ENCODE measurements at regions not wholly inside any gene's neighbourhood (a gene's known extent, or its start where the extent isn't known, plus 50 kb on each side); places are given as distances from the start of the nearest gene placed in this dataset.

DNA sequence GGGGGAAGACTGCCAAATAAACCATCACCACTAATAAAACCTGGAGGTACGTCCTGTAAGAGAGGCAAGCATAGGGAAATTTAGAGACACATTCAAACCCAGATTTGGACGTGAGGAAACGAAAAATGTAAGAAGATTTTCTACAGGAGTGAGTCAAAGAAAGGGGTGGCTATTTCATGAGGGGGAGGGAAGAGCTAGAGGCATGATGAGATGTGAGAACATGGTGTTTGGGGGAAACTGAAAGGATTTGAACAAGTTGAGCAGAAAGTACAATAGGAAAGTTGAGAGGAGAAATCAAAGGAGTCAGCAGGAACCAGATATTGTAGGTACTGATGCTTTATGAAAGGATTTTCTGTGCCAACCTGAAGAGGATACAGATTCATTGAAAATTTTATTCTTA is 179.1 kb upstream of the HS3ST5 start:
- H3K36me3 Mint-ChIP-seq = no peaks in the 10 kb centered on the region
- no peak overlapping the region for H3K27ac Mint-ChIP-seq
- H3K27me3 Mint-ChIP-seq = no peaks in the 10 kb centered on the region
- H3K4me3 Mint-ChIP-seq = no peak overlapping the region
- peaks cover 12% of the 10 kb centered on the region for H3K9me3 Mint-ChIP-seq
- no peaks in the 10 kb centered on the region for H3K4me1 Mint-ChIP-seq

DNA sequence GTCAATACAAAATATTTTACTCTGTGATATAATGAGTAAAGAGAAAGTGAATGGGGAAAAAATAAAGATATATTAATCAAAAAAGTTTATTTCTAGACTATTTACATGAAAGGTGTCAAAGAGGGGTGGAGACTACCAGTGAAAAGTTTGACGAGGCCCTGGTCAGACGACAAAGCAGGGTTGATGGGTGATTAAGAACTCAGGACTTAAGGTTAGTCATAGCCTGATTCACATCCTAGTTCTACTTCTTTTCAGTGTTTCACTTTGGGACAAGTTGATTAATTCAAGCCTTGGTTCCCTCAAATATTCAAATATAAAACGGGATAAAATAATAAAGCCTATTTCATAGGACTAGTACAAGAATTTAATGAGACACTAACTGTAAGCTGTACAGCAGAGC is 178.2 kb upstream of the HS3ST5 start:
- Mint-ChIP-seq H3K4me1 (no peaks in the 10 kb centered on the region), H3K9me3 (peaks cover 12% of the 10 kb centered on the region), H3K27me3 (no peaks in the 10 kb centered on the region), H3K27ac (no peak overlapping the region), H3K36me3 (no peaks in the 10 kb centered on the region), H3K4me3 (no peak overlapping the region)

GRCh38 chr6:114514170-114514569 is 171.3 kb upstream of the HS3ST5 start:
- Mint-ChIP-seq H3K4me1 (no peaks in the 10 kb centered on the region), H3K4me3 (no peak overlapping the region), H3K36me3 (no peaks in the 10 kb centered on the region), H3K27ac (no peak overlapping the region), H3K27me3 (no peaks in the 10 kb centered on the region), H3K9me3 (peaks cover 7% of the 10 kb centered on the region)

- Mint-ChIP-seq H3K4me1 (no peaks in the 10 kb centered on the region), H3K27me3 (no peaks in the 10 kb centered on the region), H3K36me3 (no peaks in the 10 kb centered on the region), H3K9me3 (peaks cover 5% of the 10 kb centered on the region), H3K4me3 (no peak overlapping the region), H3K27ac (no peak overlapping the region)
Observed at GRCh38 chr6:114471450-114471849, 128.6 kb upstream of the HS3ST5 start.

DNA sequence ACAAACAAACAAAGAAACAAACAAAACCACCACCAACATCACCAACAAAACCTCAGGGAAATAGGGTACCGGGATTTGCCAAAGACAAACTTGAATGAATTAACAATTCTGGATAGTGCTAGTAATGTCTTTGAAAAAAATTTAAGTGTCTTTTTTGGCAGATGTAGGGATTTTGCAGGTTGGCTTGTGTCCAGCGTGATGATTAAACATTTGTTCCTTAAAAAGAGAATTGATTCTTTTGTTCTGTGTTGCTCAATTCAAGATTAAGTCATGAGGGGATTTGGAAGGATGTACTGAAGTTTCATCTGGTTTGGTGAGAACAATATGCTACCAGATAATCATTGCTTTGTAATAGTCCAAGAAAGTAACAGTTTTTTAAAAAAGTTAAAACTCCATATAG is 125.1 kb upstream of the HS3ST5 start:
- Mint-ChIP-seq H3K27me3 (no peaks in the 10 kb centered on the region), H3K9me3 (peaks cover 9% of the 10 kb centered on the region), H3K4me3 (no peak overlapping the region), H3K36me3 (no peaks in the 10 kb centered on the region), H3K27ac (no peak overlapping the region), H3K4me1 (no peaks in the 10 kb centered on the region)

DNA sequence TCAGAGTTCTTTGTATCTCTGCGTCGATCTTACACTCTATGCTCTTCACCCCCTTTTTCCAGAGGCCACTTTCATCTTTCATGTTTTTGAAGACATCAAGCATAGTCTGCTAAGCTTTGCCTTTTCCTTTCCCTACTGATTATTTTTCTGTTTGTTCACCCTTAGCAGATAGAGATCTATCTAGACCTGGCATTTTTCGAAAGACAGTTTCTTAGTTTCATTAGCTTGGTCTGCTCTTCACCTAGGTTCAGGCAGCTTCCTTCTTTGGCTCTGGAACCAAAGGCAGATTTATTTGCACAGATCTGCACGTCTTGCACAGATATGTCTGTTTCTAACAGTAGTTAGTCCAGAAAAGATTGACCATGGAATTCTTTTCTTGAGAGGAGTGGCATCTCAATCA is 122.7 kb upstream of the HS3ST5 start:
- no peaks in the 10 kb centered on the region for H3K4me1 Mint-ChIP-seq
- no peak overlapping the region for H3K27ac Mint-ChIP-seq

DNA sequence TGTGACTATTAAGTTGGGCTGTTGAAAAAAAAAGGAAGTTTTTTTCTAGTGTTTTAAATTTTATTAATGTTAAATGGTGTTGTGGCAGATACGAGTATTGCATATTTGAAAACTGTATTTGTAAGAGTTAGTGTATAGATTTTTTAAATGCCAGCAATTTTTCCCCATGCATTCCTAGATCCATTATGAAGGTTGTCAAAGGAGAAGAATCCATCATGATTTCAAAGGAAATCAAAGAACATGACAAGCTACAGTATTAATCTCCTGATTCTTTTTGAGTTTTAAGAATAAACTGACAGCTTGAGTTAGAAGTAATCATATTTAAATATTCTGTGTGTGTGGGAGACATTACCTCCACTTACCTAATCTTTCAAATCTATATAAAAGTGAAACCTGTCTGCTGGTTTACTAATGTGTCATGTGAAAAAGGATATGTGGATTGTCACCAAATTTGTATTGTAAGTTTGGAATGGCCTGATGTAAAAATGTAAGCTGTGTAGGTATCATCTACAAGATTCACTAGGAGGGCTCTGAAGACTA is 111.0 kb upstream of the HS3ST5 start:
- Mint-ChIP-seq H3K27ac (no peak overlapping the region), H3K27me3 (no peaks in the 10 kb centered on the region), H3K4me1 (no peaks in the 10 kb centered on the region), H3K4me3 (no peak overlapping the region), H3K9me3 (no peaks in the 10 kb centered on the region), H3K36me3 (no peaks in the 10 kb centered on the region)

More for the DNA sequence above, 122.7 kb upstream of the HS3ST5 start:
- H3K4me3 Mint-ChIP-seq = no peak overlapping the region
- H3K27me3 Mint-ChIP-seq = no peaks in the 10 kb centered on the region
- peaks cover 13% of the 10 kb centered on the region for H3K9me3 Mint-ChIP-seq
- no peaks in the 10 kb centered on the region for H3K36me3 Mint-ChIP-seq

DNA sequence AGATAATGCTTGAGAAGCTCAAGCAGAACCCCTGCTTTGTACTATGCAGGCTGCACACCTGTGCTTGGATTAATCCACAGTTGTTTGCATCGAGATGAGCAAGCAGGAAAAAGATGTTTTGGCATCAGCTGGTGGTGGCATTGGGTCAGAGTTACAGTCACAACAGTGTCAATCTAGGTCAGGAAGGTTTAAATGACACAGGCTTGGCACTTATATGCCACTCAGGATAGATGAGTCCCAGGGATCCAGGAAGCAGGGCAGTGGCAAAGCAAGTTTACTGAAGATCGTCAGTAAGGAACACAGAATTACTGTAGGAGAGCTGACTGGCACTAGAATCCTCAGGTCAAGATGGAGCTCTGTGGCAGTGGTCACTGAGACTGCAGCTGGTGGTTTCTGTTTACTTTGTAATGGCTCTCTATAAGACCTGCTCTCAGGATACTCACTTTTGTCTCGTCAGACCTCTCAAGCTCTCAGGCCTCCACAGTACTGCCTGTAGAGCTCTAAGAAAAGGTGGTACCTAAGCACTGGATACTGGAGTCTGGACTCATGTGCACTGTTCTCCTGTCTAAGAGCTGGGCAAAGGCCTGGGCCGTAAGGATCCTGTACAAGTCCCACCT is 110.1 kb upstream of the HS3ST5 start:
- no peaks in the 10 kb centered on the region for H3K4me1 Mint-ChIP-seq
- H3K36me3 Mint-ChIP-seq = no peaks in the 10 kb centered on the region
- H3K9me3 Mint-ChIP-seq = no peaks in the 10 kb centered on the region
- no peaks in the 10 kb centered on the region for H3K27me3 Mint-ChIP-seq
- H3K27ac Mint-ChIP-seq = no peak overlapping the region
- H3K4me3 Mint-ChIP-seq = no peak overlapping the region

DNA sequence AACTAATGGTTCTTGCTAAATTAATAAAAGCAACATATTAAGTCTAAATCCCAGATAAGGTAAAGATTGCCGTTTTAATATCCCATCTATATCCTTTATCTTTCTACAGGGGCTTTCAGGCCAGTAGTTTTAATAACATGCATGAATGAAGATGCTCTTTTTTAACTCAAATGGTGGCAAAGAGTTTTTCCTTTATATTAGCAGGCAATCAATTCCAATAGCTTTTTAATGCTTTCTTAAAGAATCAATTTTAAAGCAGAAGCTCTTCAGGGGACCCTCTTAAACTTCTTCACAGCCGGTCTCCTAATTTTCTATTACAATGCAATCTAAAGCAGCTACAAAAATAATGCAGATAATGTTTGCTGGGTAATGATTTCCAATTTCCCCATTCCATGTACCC is 107.8 kb upstream of the HS3ST5 start:
- H3K4me3 Mint-ChIP-seq = no peak overlapping the region
- H3K27me3 Mint-ChIP-seq = no peaks in the 10 kb centered on the region
- H3K36me3 Mint-ChIP-seq = no peaks in the 10 kb centered on the region
- H3K4me1 Mint-ChIP-seq = no peaks in the 10 kb centered on the region
- no peaks in the 10 kb centered on the region for H3K9me3 Mint-ChIP-seq
- no peak overlapping the region for H3K27ac Mint-ChIP-seq

DNA sequence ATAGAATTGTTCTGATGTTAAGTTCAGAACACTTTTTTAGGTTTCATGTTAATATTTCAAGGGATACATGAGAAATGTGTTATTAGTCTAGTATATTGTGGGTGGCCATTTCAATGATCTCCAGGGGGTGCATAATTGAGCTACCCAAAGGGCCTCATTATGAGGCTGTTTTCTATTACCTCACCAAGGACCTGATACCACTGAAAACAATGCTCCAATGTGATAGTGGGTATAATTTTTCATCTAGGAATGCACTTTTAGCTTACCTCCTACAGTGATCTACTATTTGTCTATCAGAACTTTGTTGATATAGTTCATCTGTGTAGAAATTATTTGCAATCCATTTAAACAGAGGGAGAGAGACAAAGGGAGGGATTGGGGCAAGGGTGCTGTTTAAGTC is 106.8 kb upstream of the HS3ST5 start:
- no peak overlapping the region for H3K4me3 Mint-ChIP-seq
- no peaks in the 10 kb centered on the region for H3K4me1 Mint-ChIP-seq

DNA sequence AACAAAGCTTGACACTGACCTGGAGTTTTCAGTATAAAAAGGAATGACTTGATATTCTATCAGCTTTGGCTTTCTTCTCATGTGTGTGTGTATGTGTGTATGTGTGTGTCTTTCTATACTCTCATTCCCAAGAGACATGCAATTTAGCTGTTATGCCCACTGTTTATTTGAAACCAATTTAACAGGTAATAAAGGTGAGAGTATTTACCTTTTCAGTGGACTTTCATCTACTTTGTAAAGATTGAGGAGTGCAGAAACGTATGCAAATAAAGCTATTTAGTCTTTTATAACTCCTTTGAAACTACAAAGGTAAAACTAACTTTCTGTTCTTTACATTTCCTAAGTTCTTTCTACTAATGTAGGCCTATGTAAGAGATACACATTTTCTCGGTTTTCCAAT is 103.5 kb upstream of the HS3ST5 start:
- H3K27me3 Mint-ChIP-seq = no peaks in the 10 kb centered on the region
- H3K9me3 Mint-ChIP-seq = no peaks in the 10 kb centered on the region
- H3K4me1 Mint-ChIP-seq = no peaks in the 10 kb centered on the region
- no peaks in the 10 kb centered on the region for H3K36me3 Mint-ChIP-seq
- H3K4me3 Mint-ChIP-seq = no peak overlapping the region
- no peak overlapping the region for H3K27ac Mint-ChIP-seq

More for the DNA sequence above, 106.8 kb upstream of the HS3ST5 start:
- H3K9me3 Mint-ChIP-seq = no peaks in the 10 kb centered on the region
- H3K27me3 Mint-ChIP-seq = no peaks in the 10 kb centered on the region
- H3K27ac Mint-ChIP-seq = no peak overlapping the region
- no peaks in the 10 kb centered on the region for H3K36me3 Mint-ChIP-seq

DNA sequence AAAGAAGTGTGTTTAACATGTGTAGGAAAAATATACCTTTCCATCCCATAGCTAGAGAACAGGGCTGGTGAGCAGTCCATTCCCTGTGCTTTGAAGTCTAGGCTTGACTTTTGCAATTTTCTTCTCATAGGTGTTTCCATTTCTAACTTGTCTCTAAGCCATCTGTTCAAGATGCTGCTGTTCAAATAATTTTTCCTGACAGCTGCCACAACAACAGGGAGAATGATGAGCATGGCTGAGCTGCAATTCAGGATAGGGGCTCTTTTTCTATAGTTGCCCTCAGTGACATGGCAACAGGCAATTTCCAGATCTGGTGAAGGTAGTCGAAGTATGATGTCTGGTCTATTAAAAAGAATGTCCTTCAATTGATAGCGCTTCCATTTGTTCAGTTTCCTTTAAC is 103.0 kb upstream of the HS3ST5 start:
- no peaks in the 10 kb centered on the region for H3K27me3 Mint-ChIP-seq
- H3K4me1 Mint-ChIP-seq = no peaks in the 10 kb centered on the region
- H3K9me3 Mint-ChIP-seq = no peaks in the 10 kb centered on the region
- H3K4me3 Mint-ChIP-seq = no peak overlapping the region
- H3K36me3 Mint-ChIP-seq = no peaks in the 10 kb centered on the region
- no peak overlapping the region for H3K27ac Mint-ChIP-seq

GRCh38 chr6:114439411-114439810 is 96.6 kb upstream of the HS3ST5 start:
- H3K4me3 Mint-ChIP-seq = no peak overlapping the region
- no peaks in the 10 kb centered on the region for H3K4me1 Mint-ChIP-seq
- no peaks in the 10 kb centered on the region for H3K9me3 Mint-ChIP-seq
- no peak overlapping the region for H3K27ac Mint-ChIP-seq
- H3K27me3 Mint-ChIP-seq = no peaks in the 10 kb centered on the region
- no peaks in the 10 kb centered on the region for H3K36me3 Mint-ChIP-seq

DNA sequence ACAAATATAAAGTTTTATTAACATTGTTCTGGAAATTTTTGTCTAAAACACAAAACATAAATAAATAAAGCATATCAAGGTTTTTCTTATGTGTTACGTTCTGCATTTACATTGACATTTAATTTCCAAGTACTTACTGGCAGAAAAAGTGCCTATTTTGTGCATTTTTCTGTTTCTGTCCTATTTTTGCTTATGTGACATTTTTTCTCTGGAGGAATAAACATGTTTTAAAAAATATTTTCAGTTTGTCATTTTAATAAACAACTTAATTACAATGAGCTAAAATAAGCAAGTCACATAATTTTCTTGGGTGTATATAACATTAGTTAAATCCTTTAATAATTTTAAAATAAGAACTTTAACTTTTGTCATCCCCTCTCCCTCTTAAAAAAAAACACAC is 94.4 kb upstream of the HS3ST5 start:
- Mint-ChIP-seq H3K36me3 (no peaks in the 10 kb centered on the region), H3K4me3 (no peak overlapping the region), H3K9me3 (no peaks in the 10 kb centered on the region), H3K4me1 (no peaks in the 10 kb centered on the region), H3K27ac (no peak overlapping the region), H3K27me3 (no peaks in the 10 kb centered on the region)

DNA sequence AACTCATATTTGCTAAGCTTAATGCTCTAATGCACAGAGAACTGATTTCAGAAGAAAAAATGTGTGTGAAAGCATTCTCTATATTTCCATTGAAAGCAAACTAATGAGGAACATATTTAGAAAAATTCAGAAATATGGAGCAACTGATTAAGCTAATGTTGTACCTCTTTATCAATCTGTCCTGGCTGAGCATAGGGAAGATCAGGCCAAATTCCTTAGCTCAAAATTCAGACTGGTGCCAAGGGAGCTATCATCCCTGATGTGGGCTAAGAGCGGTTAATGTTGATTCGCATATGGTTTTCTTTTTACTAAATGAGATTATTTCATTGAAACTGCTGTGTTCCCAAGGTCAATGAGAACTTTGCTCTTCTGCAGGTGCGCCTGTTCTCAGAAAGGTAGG is 93.9 kb upstream of the HS3ST5 start:
- Mint-ChIP-seq H3K27ac (no peak overlapping the region), H3K27me3 (no peaks in the 10 kb centered on the region), H3K36me3 (no peaks in the 10 kb centered on the region), H3K9me3 (no peaks in the 10 kb centered on the region), H3K4me3 (no peak overlapping the region), H3K4me1 (no peaks in the 10 kb centered on the region)

- Mint-ChIP-seq H3K4me3 (no peak overlapping the region), H3K27ac (no peak overlapping the region), H3K36me3 (no peaks in the 10 kb centered on the region), H3K4me1 (no peaks in the 10 kb centered on the region), H3K27me3 (no peaks in the 10 kb centered on the region), H3K9me3 (no peaks in the 10 kb centered on the region)
Observed at GRCh38 chr6:114435985-114436384, 93.2 kb upstream of the HS3ST5 start.

- Mint-ChIP-seq H3K27me3 (no peaks in the 10 kb centered on the region), H3K36me3 (no peaks in the 10 kb centered on the region), H3K9me3 (no peaks in the 10 kb centered on the region), H3K4me1 (no peaks in the 10 kb centered on the region), H3K4me3 (no peak overlapping the region), H3K27ac (no peak overlapping the region)
Observed at GRCh38 chr6:114432400-114432799, 89.6 kb upstream of the HS3ST5 start.

Data from activated naive CD4-positive, alpha-beta T cell treated with anti-CD3 and anti-CD28 coated beads, Interleukin-2, amount 50 U/mL, for 24 hours (primary cell).